CD4-positive, alpha-beta T cell (primary cell): ENCODE measurements at regions not wholly inside any gene's neighbourhood (a gene's known extent, or its start where the extent isn't known, plus 50 kb on each side); places are given as distances from the start of the nearest gene placed in this dataset.

ENCODE experiments used
- ATAC-seq: fragments of 200-7000 bp; cut with Tn5 transposase; one replicate; pipeline ENCODE4 v1.10.0; 2022; ENCODE audit warnings: mild to moderate bottlenecking; ENCODE audit not compliant: poor library complexity
- CTCF ChIA-PET: fragments of 350-600 bp; sonication (Branson Sonifier 250); formaldehyde crosslinking; loops from one replicate; lab custom pipeline; 2021; ENCODE audit warnings: antibody characterized with exemption, inconsistent platforms; lab: Charles Lee
- POLR2A ChIA-PET: fragments of 350-600 bp; sonication (Branson Sonifier 250); formaldehyde crosslinking; loops from one replicate; lab custom pipeline; 2021; ENCODE audit warnings: antibody characterized with exemption, inconsistent platforms; lab: Charles Lee
- DNase-seq, 14 experiments: peaks; one replicate each; pipeline ENCODE4 v3.0.0-alpha.2; 2013 to 2020; ENCODE audit warnings: mixed read lengths in 2 of 14
- H3K27ac ChIP-seq, 2 donors: one replicate each; pipeline versions ENCODE4 v1.5.1 to v1.7.0; 2013; ENCODE audit warnings: low read length in 2 of 2, low read depth in 1 of 2, mild to moderate bottlenecking in 1 of 2
- H3K27me3 ChIP-seq, 2 experiments: 1 replicate in 1 of 2; 2 replicates in 1 of 2; pipeline versions ENCODE4 v1.6.1 to v1.7.0; 2013; ENCODE audit warnings: low read length in 2 of 2, control low read depth in 1 of 2, mild to moderate bottlenecking in 1 of 2, moderate library complexity in 1 of 2; ENCODE audit not compliant: insufficient read depth in 2 of 2, control insufficient read depth in 1 of 2
- H3K36me3 ChIP-seq: one replicate; pipeline ENCODE4 v1.6.1; 2013; ENCODE audit warnings: low read length, control low read depth; ENCODE audit not compliant: insufficient read depth
- H3K4me1 ChIP-seq: one replicate; pipeline ENCODE4 v1.6.1; 2013; ENCODE audit warnings: low read length, control low read depth; ENCODE audit not compliant: insufficient read depth
- H3K4me3 ChIP-seq: one replicate; pipeline ENCODE4 v1.5.1; 2013; ENCODE audit warnings: mild to moderate bottlenecking, low read length, moderate library complexity
- H3K9me3 ChIP-seq, 2 experiments: 1 replicate in 1 of 2; 2 replicates in 1 of 2; pipeline versions ENCODE4 v1.6.1 to v1.7.0; 2013; ENCODE audit warnings: low read length in 2 of 2, mild to moderate bottlenecking in 2 of 2, control low read depth in 1 of 2, moderate library complexity in 1 of 2; ENCODE audit not compliant: control insufficient read depth in 1 of 2, insufficient read depth in 1 of 2
- H3K27ac Mint-ChIP-seq: one replicate; pipeline ENCODE4 v1.8.0; 2020; ENCODE audit warnings: mixed read lengths
- H3K27me3 Mint-ChIP-seq: one replicate; pipeline ENCODE4 v1.8.0; 2021; ENCODE audit warnings: mixed read lengths
- H3K36me3 Mint-ChIP-seq: one replicate; pipeline ENCODE4 v1.8.0; 2021; ENCODE audit warnings: low read depth, mixed read lengths
- H3K4me1 Mint-ChIP-seq: one replicate; pipeline ENCODE4 v1.8.0; 2021; ENCODE audit warnings: low read depth, mixed read lengths
- H3K4me3 Mint-ChIP-seq: one replicate; pipeline ENCODE4 v1.8.0; 2020; ENCODE audit warnings: mild to moderate bottlenecking, mixed read lengths
- H3K9me3 Mint-ChIP-seq: one replicate; pipeline ENCODE4 v1.8.0; 2020; ENCODE audit warnings: mixed read lengths
- CTCF ChIP-seq: fragments of 200-600 bp; IDR thresholded peaks from one replicate; pipeline ENCODE4 v1.8.0; 2022; ENCODE audit warnings: antibody characterized with exemption, mild to moderate bottlenecking
- intact Hi-C, 2 experiments: fragments of 100-400 bp; cut with DNase I in 1 of 2; cut with micrococcal nuclease in 1 of 2; formaldehyde crosslinking; loops; one replicate each; pipeline versions ENCODE4 v1.15.1 to v1.9.0; 2023 to 2025; cut with DNase I, micrococcal nuclease

DNA sequence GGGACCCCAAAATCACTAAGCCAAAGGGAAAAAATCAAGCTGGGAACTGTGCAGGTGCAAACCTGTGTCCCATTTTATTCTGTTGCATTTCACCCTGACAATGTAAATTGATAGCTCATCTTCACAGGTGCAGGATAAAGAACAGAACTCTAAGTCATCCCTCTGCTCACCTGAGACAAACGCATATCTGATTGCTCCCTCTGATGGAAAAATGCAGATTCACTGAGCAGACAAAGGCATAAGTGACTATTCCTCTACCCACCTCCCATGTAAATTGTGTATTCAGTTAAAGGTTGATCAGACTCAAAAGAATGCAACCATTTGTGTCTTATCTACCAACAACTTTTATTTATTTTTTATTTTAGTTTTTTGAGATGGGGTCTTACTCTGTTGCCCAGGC, 644.2 kb downstream of the PTPRU start:
- Histone ChIP-seq H3K27me3 (no peaks in the 10 kb centered on the region), H3K4me3 (no peak overlapping the region), H3K27ac (no peak overlapping the region), H3K4me1 (no peaks in the 10 kb centered on the region), H3K36me3 (no peaks in the 10 kb centered on the region), H3K9me3 (no peaks in the 10 kb centered on the region)
- DNase-seq (no peak), ATAC-seq (no peak)
- Mint-ChIP-seq H3K27ac (no peak overlapping the region), H3K27me3 (peaks cover 20% of the 10 kb centered on the region), H3K4me3 (no peak overlapping the region), H3K4me1 (no peaks in the 10 kb centered on the region), H3K9me3 (no peaks in the 10 kb centered on the region), H3K36me3 (no peaks in the 10 kb centered on the region)
- no peak for TF ChIP-seq CTCF
- POLR2A ChIA-PET = no interaction called here
- CTCF ChIA-PET = interaction anchor here (0.6 kb wide), 1 partner anchor 132 kb away, joined by 3 read pairs; no protein-coding TSS in a partner anchor
- intact Hi-C loops = no loop called here

- intact Hi-C loops = no loop called here
- Histone ChIP-seq H3K36me3 (no peaks in the 10 kb centered on the region), H3K27me3 (peaks cover 0 to 4% of the 10 kb centered on the region in 2 experiments), H3K4me1 (no peaks in the 10 kb centered on the region), H3K9me3 (no peaks in the 10 kb centered on the region), H3K27ac (no peak overlapping the region), H3K4me3 (no peak overlapping the region)
- Mint-ChIP-seq H3K4me1 (no peaks in the 10 kb centered on the region), H3K27me3 (peaks cover 20% of the 10 kb centered on the region), H3K4me3 (no peak overlapping the region), H3K27ac (no peak overlapping the region), H3K9me3 (no peaks in the 10 kb centered on the region), H3K36me3 (no peaks in the 10 kb centered on the region)
- DNase-seq (no peak), ATAC-seq (no peak)
- CTCF ChIA-PET = no interaction called here
- POLR2A ChIA-PET = no interaction called here
- TF ChIP-seq CTCF = no peak
Observed at GRCh38 chr1:29879217-29879616, 642.9 kb downstream of the PTPRU start.

DNA sequence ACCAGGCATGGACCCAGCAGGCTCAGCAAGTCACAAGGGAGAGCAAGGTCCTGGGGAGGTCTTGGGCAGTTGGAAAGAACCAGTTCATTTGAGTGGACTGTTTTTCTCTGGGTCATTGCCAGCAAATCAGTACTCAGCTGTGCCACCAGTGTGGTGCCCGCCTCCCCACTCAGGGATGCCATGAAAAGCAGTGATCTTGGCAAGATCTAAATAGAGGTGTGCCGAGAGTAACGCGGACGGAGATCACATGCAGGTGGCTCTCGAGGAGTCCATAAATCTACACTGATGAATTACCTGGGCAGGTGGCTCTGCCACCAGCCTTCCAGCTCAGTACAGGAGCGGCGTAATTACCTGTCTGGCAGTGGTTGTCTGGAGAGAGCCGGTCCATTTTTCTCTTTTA, 642.2 kb downstream of the PTPRU start:
- intact Hi-C loops = no loop called here
- Mint-ChIP-seq H3K36me3 (no peaks in the 10 kb centered on the region), H3K9me3 (no peaks in the 10 kb centered on the region), H3K27me3 (peaks cover 22% of the 10 kb centered on the region), H3K4me1 (no peaks in the 10 kb centered on the region), H3K4me3 (no peak overlapping the region), H3K27ac (no peak overlapping the region)
- H3K4me1 ChIP-seq = no peaks in the 10 kb centered on the region
- no peaks in the 10 kb centered on the region for H3K36me3 ChIP-seq
- H3K27ac ChIP-seq = no peak overlapping the region
- no peaks in the 10 kb centered on the region for H3K9me3 ChIP-seq
- POLR2A ChIA-PET = no interaction called here
- H3K27me3 ChIP-seq = peaks cover 0 to 4% of the 10 kb centered on the region in 2 experiments
- CTCF ChIA-PET = no interaction called here
- no peak for TF ChIP-seq CTCF
- H3K4me3 ChIP-seq = no peak overlapping the region
- no peak for DNase-seq
- ATAC-seq = no peak
